ENCODE measurements at regions not wholly inside any gene's neighbourhood (a gene's known extent, or its start where the extent isn't known, plus 50 kb on each side); places are given as distances from the start of the nearest gene placed in this dataset.

DNA sequence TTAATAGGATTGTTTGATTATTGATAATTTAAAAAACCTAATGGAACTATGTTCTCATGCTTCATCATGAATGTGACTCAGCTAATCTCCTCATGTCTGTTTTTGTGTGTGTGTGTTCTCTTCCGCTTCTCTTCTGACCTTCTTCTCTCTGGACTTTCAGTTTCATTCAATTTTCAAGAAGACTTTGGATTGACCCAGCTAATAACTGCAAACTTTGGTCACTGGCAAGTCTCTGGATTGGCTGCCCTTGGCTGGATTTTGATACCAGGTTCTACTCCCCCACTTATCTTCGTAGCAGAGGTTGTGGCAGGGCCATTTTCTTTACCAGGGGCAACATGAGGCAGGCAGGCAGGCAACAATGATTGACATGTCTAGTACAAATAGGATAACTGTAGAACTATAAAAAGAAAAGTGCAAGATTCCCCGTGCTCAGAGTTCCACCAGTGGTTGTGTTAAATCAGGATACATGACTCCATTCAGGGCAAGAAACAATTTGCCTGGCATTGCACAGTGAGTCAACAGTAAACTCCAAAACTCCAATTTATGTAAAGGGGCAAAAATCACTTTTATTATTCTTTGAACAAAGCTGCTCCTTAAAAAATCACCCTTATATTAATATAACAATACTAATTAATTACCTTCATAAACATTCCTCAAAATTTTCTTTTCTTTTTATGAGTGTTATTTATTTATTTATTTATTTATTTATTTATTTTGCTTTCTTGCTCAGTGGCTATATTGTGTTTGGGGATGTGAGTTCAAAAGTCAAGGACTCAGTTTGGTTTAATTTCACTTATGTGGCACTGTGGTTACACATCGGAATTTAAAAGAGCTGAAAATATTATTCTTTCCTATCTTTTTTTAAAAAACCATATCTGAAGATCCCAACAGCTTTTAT lies 167.6 kb downstream of the RND3 start:
- H3K4me3 ChIP-seq, result no peak overlapping the region
- H3K27me3 ChIP-seq (replicated peaks in 1 of 7), result no peaks in the 10 kb centered on the region
- no peaks in the 10 kb centered on the region for H3K36me3 ChIP-seq
- H3K9me3 ChIP-seq, result peaks cover 0 to 21% (median 15%) of the 10 kb centered on the region in 8 donors
- no peaks in the 10 kb centered on the region for H3K4me1 ChIP-seq
- 74 to 86% (median 78%) methylated on average over 4 of the region's 4 CpGs for WGBS, 5 donors
- no peak for DNase-seq
- TF ChIP-seq POLR2AphosphoS5 (IDR thresholded peaks at IDR 0.05) (no peak), POLR2A (IDR thresholded peaks at IDR 0.05) (no peak)
- TF ChIP-seq, protein P1, sequence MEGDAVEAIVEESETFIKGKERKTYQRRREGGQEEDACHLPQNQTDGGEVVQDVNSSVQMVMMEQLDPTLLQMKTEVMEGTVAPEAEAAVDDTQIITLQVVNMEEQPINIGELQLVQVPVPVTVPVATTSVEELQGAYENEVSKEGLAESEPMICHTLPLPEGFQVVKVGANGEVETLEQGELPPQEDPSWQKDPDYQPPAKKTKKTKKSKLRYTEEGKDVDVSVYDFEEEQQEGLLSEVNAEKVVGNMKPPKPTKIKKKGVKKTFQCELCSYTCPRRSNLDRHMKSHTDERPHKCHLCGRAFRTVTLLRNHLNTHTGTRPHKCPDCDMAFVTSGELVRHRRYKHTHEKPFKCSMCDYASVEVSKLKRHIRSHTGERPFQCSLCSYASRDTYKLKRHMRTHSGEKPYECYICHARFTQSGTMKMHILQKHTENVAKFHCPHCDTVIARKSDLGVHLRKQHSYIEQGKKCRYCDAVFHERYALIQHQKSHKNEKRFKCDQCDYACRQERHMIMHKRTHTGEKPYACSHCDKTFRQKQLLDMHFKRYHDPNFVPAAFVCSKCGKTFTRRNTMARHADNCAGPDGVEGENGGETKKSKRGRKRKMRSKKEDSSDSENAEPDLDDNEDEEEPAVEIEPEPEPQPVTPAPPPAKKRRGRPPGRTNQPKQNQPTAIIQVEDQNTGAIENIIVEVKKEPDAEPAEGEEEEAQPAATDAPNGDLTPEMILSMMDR (IDR thresholded peaks at IDR 0.05 in 8 of 11, conservative IDR thresholded peaks at IDR 0.05 in 3 of 11), result no peak
- H3K27ac ChIP-seq, result no peak overlapping the region
- intact Hi-C loops (cut with DNase I; ENCODE audit: low total_unique reads), result no loop called here

DNA sequence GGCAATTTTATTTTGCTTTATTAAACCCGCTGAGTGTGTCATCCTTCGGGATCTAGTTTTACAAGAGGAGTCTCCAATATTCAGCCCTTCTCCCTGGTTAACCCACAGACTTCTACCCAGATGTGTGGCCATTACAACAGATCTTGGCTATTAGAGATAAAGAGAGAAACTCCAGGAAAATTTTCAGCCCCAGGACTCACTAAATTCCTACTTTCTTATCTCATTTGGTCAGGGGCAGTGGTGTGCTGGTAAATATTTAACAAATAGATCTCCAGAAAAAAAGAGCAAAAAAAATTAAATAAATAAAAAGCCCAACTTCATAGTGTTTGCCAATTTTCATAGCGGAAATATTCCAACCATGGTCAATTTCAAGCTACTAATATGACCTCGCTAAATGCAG lies 168.4 kb downstream of the RND3 start:
- Histone ChIP-seq H3K4me1 (no peaks in the 10 kb centered on the region), H3K9me3 (peaks cover 0 to 26% (median 15%) of the 10 kb centered on the region in 8 donors), H3K36me3 (no peaks in the 10 kb centered on the region), H3K27me3 (replicated peaks in 1 of 7) (no peaks in the 10 kb centered on the region), H3K27ac (no peak overlapping the region), H3K4me3 (no peak overlapping the region)
- TF ChIP-seq POLR2AphosphoS5 (IDR thresholded peaks at IDR 0.05) (no peak), POLR2A (IDR thresholded peaks at IDR 0.05) (no peak)
- TF ChIP-seq, protein P1 (IDR thresholded peaks at IDR 0.05 in 8 of 11, conservative IDR thresholded peaks at IDR 0.05 in 3 of 11), result no peak
- no peak for DNase-seq
- 88 to 97% (median 95%) methylated on average over 4 of the region's 4 CpGs for WGBS, 5 donors
- intact Hi-C loops (cut with DNase I; ENCODE audit: low total_unique reads), result no loop called here

DNA sequence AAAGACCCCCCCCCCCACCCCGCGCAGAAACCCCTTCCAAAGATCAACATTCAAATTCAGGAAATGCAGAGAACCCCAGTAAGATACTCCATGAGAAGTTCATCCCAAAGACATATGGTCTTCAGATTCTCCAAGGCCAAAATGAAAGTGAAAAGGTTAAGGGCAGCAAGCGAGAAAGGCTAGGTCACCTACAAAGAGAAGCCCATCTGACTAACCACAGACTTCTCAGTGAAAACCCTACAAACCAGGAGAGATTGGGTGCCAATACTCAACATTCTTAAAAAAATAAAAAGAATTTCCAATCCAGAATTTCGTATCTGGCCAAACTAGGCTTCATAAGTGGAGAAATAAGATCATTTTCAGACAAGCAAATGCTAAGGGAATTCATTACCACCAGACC lies 175.2 kb downstream of the RND3 start:
- H3K4me3 ChIP-seq, result no peak overlapping the region
- DNase-seq, result no peak
- TF ChIP-seq, protein P1 (IDR thresholded peaks at IDR 0.05 in 8 of 11, conservative IDR thresholded peaks at IDR 0.05 in 3 of 11), result no peak
- no peak for TF ChIP-seq POLR2A (IDR thresholded peaks at IDR 0.05)
- TF ChIP-seq POLR2AphosphoS5 (IDR thresholded peaks at IDR 0.05), result no peak
- H3K9me3 ChIP-seq, result peaks cover 0 to 65% (median 22%) of the 10 kb centered on the region in 8 donors
- WGBS, 5 donors, result 85 to 92% (median 87%) methylated on average over 4 of the region's 4 CpGs
- no peaks in the 10 kb centered on the region for H3K36me3 ChIP-seq
- intact Hi-C loops (cut with DNase I; ENCODE audit: low total_unique reads), result no loop called here
- peaks cover 0 to 5% (median 0%) of the 10 kb centered on the region in 7 donors for H3K27me3 ChIP-seq (replicated peaks in 1 of 7)
- no peak overlapping the region for H3K27ac ChIP-seq
- no peaks in the 10 kb centered on the region for H3K4me1 ChIP-seq

DNA sequence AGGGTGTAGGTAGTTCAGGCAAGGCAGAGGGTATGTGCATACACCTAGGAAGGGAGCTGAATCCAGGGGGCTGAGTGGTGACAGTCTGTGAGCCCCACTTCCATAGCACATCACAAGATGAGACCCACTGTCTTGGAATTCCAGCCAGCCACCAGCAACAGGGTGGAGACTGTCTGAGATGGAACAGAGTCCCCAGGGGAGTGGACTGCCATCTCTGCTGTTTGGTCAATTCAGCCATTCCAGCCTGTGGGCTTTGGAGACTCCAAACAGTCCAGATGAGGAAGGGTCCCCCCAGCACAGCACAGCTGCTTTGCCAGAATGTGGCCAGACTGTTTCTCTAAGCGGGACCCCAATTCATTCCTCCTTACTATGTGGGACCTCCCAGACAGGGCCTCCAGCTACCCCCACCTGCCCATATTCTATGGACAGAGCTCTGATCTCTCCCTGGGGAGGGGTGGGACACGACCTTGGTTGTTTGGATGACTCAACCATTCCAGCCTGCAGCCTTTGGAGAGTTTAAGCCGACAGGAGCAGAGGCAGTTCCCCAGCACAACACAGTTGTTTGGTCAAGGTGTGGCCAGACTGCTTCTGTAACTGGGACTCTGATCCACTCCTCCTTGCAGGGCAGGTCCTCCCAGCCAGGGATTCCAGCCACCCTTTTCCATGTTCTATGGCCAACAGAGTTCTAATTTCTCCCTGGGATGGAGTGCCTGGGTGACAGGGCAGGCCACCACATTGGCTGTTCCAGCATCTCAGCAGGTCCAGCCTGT lies 178.0 kb downstream of the RND3 start:
- Histone ChIP-seq H3K36me3 (no peaks in the 10 kb centered on the region), H3K27ac (no peak overlapping the region), H3K4me3 (no peak overlapping the region), H3K9me3 (peaks cover 0 to 53% (median 15%) of the 10 kb centered on the region in 8 donors), H3K4me1 (no peaks in the 10 kb centered on the region), H3K27me3 (replicated peaks in 1 of 7) (peaks cover 0 to 5% (median 0%) of the 10 kb centered on the region in 7 donors)
- TF ChIP-seq, protein P1 (IDR thresholded peaks at IDR 0.05 in 8 of 11, conservative IDR thresholded peaks at IDR 0.05 in 3 of 11), result no peak
- TF ChIP-seq POLR2AphosphoS5 (IDR thresholded peaks at IDR 0.05) (no peak), POLR2A (IDR thresholded peaks at IDR 0.05) (no peak)
- DNase-seq, result no peak
- WGBS, 5 donors, result 64 to 83% (median 76%) methylated on average over 3 of the region's 3 CpGs
- intact Hi-C loops (cut with DNase I; ENCODE audit: low total_unique reads), result no loop called here

Data from spleen (tissue), 11 donors.